MCF 10A (cell line): ENCODE measurements at regions not wholly inside any gene's neighbourhood (a gene's known extent, or its start where the extent isn't known, plus 50 kb on each side); places are given as distances from the start of the nearest gene placed in this dataset.
A peak's percentile ranks its signal among the peaks of the same experiment; 100 is the strongest.

Experiments
- BruUV-seq: library from RNA; stranded (reverse); fragments of 400-500 nt; replicated peaks from 2 replicates; lab custom pipeline; 2021; lab: Mats Ljungman, UMichigan
- CTCF ChIA-PET: fragments of 300-600 bp; sonication (Branson Sonifier 250); formaldehyde crosslinking; extraction: SDS; loops from one replicate; lab custom pipeline; 2021; ENCODE audit warnings: antibody characterized with exemption, inconsistent platforms; lab: Yijun Ruan, JAX
- POLR2A ChIA-PET: fragments of 300-600, 350-650 bp; sonication (Branson Sonifier 250); formaldehyde crosslinking; extraction: SDS; loops from one replicate; lab custom pipeline; 2020; ENCODE audit warnings: antibody characterized with exemption, inconsistent platforms; lab: Yijun Ruan, JAX
- DNase-seq: peaks from one replicate; pipeline ENCODE4 v3.0.0-alpha.2; 2018; ENCODE audit not compliant: unreplicated experiment
- H3K27ac Mint-ChIP-seq: one replicate; pipeline ENCODE4 v1.8.0; 2022; ENCODE audit warnings: mild to moderate bottlenecking, low read depth, mixed read lengths; ENCODE audit not compliant: unreplicated experiment
- H3K27me3 Mint-ChIP-seq: one replicate; pipeline ENCODE4 v1.8.0; 2022; ENCODE audit warnings: mixed read lengths; ENCODE audit not compliant: insufficient read depth, unreplicated experiment
- H3K36me3 Mint-ChIP-seq: one replicate; pipeline ENCODE4 v1.8.0; 2022; ENCODE audit warnings: mild to moderate bottlenecking, moderate library complexity, mixed read lengths; ENCODE audit not compliant: insufficient read depth, unreplicated experiment
- H3K4me1 Mint-ChIP-seq: one replicate; pipeline ENCODE4 v1.8.0; 2022; ENCODE audit warnings: mixed read lengths; ENCODE audit not compliant: insufficient read depth, unreplicated experiment
- H3K4me3 Mint-ChIP-seq: one replicate; pipeline ENCODE4 v1.8.0; 2022; ENCODE audit warnings: mild to moderate bottlenecking, moderate library complexity, mixed read lengths; ENCODE audit not compliant: unreplicated experiment
- H3K9me3 Mint-ChIP-seq: one replicate; pipeline ENCODE4 v1.8.0; 2022; ENCODE audit warnings: mixed read lengths; ENCODE audit not compliant: unreplicated experiment
- intact Hi-C: fragments of 100-400 bp; cut with micrococcal nuclease; formaldehyde crosslinking; loops from 2 replicates; pipeline ENCODE4 v1.14.1; 2022
- TF ChIP-seq, protein P1 (sequence below): fragments of 200-600 bp; IDR thresholded peaks from one replicate; pipeline ENCODE4 v1.8.0; 2022; ENCODE audit warnings: antibody characterized with exemption, mild to moderate bottlenecking; ENCODE audit not compliant: unreplicated experiment

GRCh38 chr4:110970642-110971041 lies 347.8 kb upstream of the PITX2 start:
- POLR2A ChIA-PET, result no interaction called here
- BruUV-seq, result no TSS peak
- Mint-ChIP-seq H3K9me3 (no peaks in the 10 kb centered on the region), H3K27me3 (peaks cover 36% of the 10 kb centered on the region), H3K4me3 (no peak overlapping the region), H3K36me3 (no peaks in the 10 kb centered on the region), H3K27ac (no peak overlapping the region), H3K4me1 (no peaks in the 10 kb centered on the region)
- CTCF ChIA-PET, result interaction anchor here (0.6 to 1.1 kb wide), 3 partner anchors 12 to 662 kb away, joined by 3 to 6 read pairs (median 3); no protein-coding TSS in a partner anchor
- TF ChIP-seq, protein P1, sequence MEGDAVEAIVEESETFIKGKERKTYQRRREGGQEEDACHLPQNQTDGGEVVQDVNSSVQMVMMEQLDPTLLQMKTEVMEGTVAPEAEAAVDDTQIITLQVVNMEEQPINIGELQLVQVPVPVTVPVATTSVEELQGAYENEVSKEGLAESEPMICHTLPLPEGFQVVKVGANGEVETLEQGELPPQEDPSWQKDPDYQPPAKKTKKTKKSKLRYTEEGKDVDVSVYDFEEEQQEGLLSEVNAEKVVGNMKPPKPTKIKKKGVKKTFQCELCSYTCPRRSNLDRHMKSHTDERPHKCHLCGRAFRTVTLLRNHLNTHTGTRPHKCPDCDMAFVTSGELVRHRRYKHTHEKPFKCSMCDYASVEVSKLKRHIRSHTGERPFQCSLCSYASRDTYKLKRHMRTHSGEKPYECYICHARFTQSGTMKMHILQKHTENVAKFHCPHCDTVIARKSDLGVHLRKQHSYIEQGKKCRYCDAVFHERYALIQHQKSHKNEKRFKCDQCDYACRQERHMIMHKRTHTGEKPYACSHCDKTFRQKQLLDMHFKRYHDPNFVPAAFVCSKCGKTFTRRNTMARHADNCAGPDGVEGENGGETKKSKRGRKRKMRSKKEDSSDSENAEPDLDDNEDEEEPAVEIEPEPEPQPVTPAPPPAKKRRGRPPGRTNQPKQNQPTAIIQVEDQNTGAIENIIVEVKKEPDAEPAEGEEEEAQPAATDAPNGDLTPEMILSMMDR, result peak; percentile 42
- intact Hi-C loops, result loop anchor here (5.0 kb wide), 2 partner anchors 338 to 662 kb away; no protein-coding TSS in a partner anchor
- peak; percentile 68 for DNase-seq

GRCh38 chr4:110975338-110975737 lies 352.5 kb upstream of the PITX2 start:
- H3K27ac Mint-ChIP-seq, result no peak overlapping the region
- H3K36me3 Mint-ChIP-seq, result no peaks in the 10 kb centered on the region
- no TSS peak for BruUV-seq

DNA sequence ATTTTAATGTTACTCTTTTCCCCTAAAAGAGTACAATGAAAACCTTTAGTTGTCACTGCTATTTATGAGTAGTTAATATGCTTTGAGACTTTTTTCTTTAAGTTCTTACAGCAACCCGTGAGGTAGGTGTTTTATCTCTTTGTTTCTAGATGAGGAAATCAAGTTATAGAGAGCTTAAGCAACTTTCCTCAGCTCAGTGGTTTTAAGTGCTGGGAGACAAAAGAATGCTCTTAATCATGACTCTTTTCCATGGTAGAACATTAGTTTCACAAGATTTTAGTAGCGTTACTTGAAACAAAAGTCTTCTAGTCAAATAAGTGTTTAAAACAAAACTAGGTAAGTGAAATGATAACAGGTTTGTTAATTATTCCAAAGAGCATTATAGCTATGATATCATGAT lies 354.7 kb upstream of the PITX2 start:
- CTCF ChIA-PET, result interaction anchor here (0.6 kb wide), 1 partner anchor 392 kb away, joined by 4 read pairs; no protein-coding TSS in a partner anchor
- no peak overlapping the region for H3K4me3 Mint-ChIP-seq
- DNase-seq, result no peak
- intact Hi-C loops, result no loop called here
- no TSS peak for BruUV-seq
- H3K36me3 Mint-ChIP-seq, result no peaks in the 10 kb centered on the region
- H3K4me1 Mint-ChIP-seq, result no peaks in the 10 kb centered on the region
- POLR2A ChIA-PET, result no interaction called here
- no peaks in the 10 kb centered on the region for H3K9me3 Mint-ChIP-seq
- TF ChIP-seq, protein P1, result no peak
- H3K27ac Mint-ChIP-seq, result no peak overlapping the region
- H3K27me3 Mint-ChIP-seq, result peaks cover 52% of the 10 kb centered on the region

More at GRCh38 chr4:110975338-110975737, 352.5 kb upstream of the PITX2 start:
- ChIA-PET CTCF (no interaction called here), POLR2A (no interaction called here)
- Mint-ChIP-seq H3K27me3 (peaks cover 50% of the 10 kb centered on the region), H3K9me3 (no peaks in the 10 kb centered on the region), H3K4me3 (no peak overlapping the region), H3K4me1 (no peaks in the 10 kb centered on the region)
- TF ChIP-seq, protein P1, result no peak
- intact Hi-C loops, result no loop called here
- DNase-seq, result no peak

DNA sequence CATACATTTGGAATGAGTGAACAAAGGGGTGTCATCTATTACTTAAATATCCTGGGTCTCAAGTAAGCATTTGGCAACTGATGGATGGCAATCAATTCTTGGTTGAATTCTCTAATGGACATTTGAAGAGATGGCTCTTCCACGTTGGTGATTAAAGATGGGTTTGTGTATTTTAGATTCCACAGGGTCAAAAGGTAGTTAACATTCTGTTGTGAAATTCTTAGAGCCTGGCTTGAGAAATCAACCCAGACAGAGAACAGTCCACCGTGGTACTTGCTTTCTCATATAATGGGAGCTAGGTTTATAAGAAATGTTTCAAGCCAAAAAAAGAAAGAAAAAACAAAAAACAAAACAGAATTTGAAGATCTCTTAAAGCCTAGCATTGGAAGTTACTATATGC lies 355.9 kb upstream of the PITX2 start:
- TF ChIP-seq, protein P1, result no peak
- H3K4me1 Mint-ChIP-seq, result no peaks in the 10 kb centered on the region
- intact Hi-C loops, result no loop called here
- H3K27me3 Mint-ChIP-seq, result peaks cover 50% of the 10 kb centered on the region
- H3K4me3 Mint-ChIP-seq, result no peak overlapping the region
- CTCF ChIA-PET, result interaction anchor here (0.5 kb wide), 1 partner anchor 398 kb away, joined by 3 read pairs; no protein-coding TSS in a partner anchor
- no peak for DNase-seq
- H3K27ac Mint-ChIP-seq, result no peak overlapping the region
- no TSS peak for BruUV-seq
- no peaks in the 10 kb centered on the region for H3K9me3 Mint-ChIP-seq
- POLR2A ChIA-PET, result no interaction called here
- H3K36me3 Mint-ChIP-seq, result no peaks in the 10 kb centered on the region
